Thoracic aorta (tissue), 2 donors: ENCODE measurements at regions not wholly inside any gene's neighbourhood (a gene's known extent, or its start where the extent isn't known, plus 50 kb on each side); places are given as distances from the start of the nearest gene placed in this dataset.

Source experiments
- ATAC-seq: fragments of 150-250 bp; one replicate; pipeline ENCODE4 v1.8.0; 2017; ENCODE audit warnings: low read depth; ENCODE audit not compliant: insufficient number of reproducible peaks, low FRiP score
- DNase-seq: peaks from one replicate; pipeline ENCODE4 v3.0.0-alpha.2; 2020; ENCODE audit warnings: low spot score
- H3K27ac ChIP-seq, 2 donors: fragments of 200-600 bp; sonication (generic); 1 replicate in 1 of 2; 2 replicates in 1 of 2; pipeline ENCODE4 v1.5.1; 2016; ENCODE audit warnings: mild to moderate bottlenecking in 2 of 2, moderate library complexity in 2 of 2
- H3K27me3 ChIP-seq: fragments of 200-600 bp; sonication (generic); replicated peaks from 2 replicates; pipeline ENCODE4 v1.6.0; 2016; ENCODE audit warnings: mild to moderate bottlenecking; ENCODE audit not compliant: insufficient read depth
- H3K36me3 ChIP-seq: fragments of 200-600 bp; sonication (generic); one replicate; pipeline ENCODE4 v1.5.1; 2016
- H3K4me1 ChIP-seq, 2 donors: fragments of 200-600 bp; sonication (generic); 1 replicate in 1 of 2; 2 replicates in 1 of 2; pipeline versions ENCODE4 v1.5.1 to v1.6.0; 2016; ENCODE audit warnings: low read depth in 2 of 2, mild to moderate bottlenecking in 1 of 2; ENCODE audit not compliant: control insufficient read depth in 1 of 2
- H3K4me3 ChIP-seq: fragments of 200-600 bp; sonication (generic); 2 replicates; pipeline ENCODE4 v1.5.1; 2016; ENCODE audit warnings: mild to moderate bottlenecking
- H3K9me3 ChIP-seq: fragments of 200-600 bp; sonication (generic); 2 replicates; pipeline ENCODE4 v1.5.1; 2016
- CTCF ChIP-seq: fragments of 200-600 bp; sonication (generic); IDR thresholded peaks from one replicate; pipeline ENCODE4 v1.5.1; 2019; ENCODE audit warnings: antibody characterized with exemption

GRCh38 chr16:66270333-66270927, 96.1 kb upstream of the CDH5 start:
- Histone ChIP-seq H3K27me3 (no peaks in the 10 kb centered on the region), H3K9me3 (no peaks in the 10 kb centered on the region), H3K27ac (no peak overlapping the region), H3K4me3 (peak overlapping the region; percentile 73), H3K4me1 (peaks cover 2 to 11% of the 10 kb centered on the region in 2 donors), H3K36me3 (no peaks in the 10 kb centered on the region)
- no peak for DNase-seq
- ATAC-seq, result no peak
- TF ChIP-seq CTCF, result peak; percentile 97

GRCh38 chr16:66269617-66270332, 96.7 kb upstream of the CDH5 start:
- ATAC-seq (no peak), DNase-seq (no peak)
- H3K27me3 ChIP-seq, result no peaks in the 10 kb centered on the region
- peak overlapping the region; percentile 73 for H3K4me3 ChIP-seq
- TF ChIP-seq CTCF, result no peak
- H3K9me3 ChIP-seq, result no peaks in the 10 kb centered on the region
- H3K36me3 ChIP-seq, result no peaks in the 10 kb centered on the region
- H3K27ac ChIP-seq, result no peak overlapping the region
- H3K4me1 ChIP-seq, result peaks cover 2 to 11% of the 10 kb centered on the region in 2 donors

GRCh38 chr16:66267292-66268014, 99.0 kb upstream of the CDH5 start:
- DNase-seq (no peak), ATAC-seq (no peak)
- peaks cover 2 to 11% of the 10 kb centered on the region in 2 donors for H3K4me1 ChIP-seq

GRCh38 chr16:66266436-66267291, 99.8 kb upstream of the CDH5 start:
- Histone ChIP-seq H3K27ac (no peak overlapping the region), H3K27me3 (no peaks in the 10 kb centered on the region), H3K4me3 (no peak overlapping the region), H3K36me3 (no peaks in the 10 kb centered on the region), H3K9me3 (no peaks in the 10 kb centered on the region), H3K4me1 (peaks cover 2 to 11% of the 10 kb centered on the region in 2 donors)
- no peak for DNase-seq
- TF ChIP-seq CTCF, result no peak
- ATAC-seq, result no peak

More at GRCh38 chr16:66267292-66268014, 99.0 kb upstream of the CDH5 start:
- Histone ChIP-seq H3K27me3 (no peaks in the 10 kb centered on the region), H3K4me3 (no peak overlapping the region), H3K27ac (no peak overlapping the region), H3K9me3 (no peaks in the 10 kb centered on the region), H3K36me3 (no peaks in the 10 kb centered on the region)
- no peak for TF ChIP-seq CTCF
